ENCODE measurements at regions not wholly inside any gene's neighbourhood (a gene's known extent, or its start where the extent isn't known, plus 50 kb on each side); places are given as distances from the start of the nearest gene placed in this dataset.

GRCh38 chr5:6048746-6049145, 329.6 kb downstream of the MED10 start:
- TF ChIP-seq FOXM1 (IDR thresholded peaks at IDR 0.05; ENCODE audit: borderline replicate concordance, low read depth) = no peak
- TF ChIP-seq MAX (IDR thresholded peaks at IDR 0.05) = no peak
- TF ChIP-seq YY1 (IDR thresholded peaks at IDR 0.05; ENCODE audit: low read depth) = no peak
- TF ChIP-seq, protein P1, sequence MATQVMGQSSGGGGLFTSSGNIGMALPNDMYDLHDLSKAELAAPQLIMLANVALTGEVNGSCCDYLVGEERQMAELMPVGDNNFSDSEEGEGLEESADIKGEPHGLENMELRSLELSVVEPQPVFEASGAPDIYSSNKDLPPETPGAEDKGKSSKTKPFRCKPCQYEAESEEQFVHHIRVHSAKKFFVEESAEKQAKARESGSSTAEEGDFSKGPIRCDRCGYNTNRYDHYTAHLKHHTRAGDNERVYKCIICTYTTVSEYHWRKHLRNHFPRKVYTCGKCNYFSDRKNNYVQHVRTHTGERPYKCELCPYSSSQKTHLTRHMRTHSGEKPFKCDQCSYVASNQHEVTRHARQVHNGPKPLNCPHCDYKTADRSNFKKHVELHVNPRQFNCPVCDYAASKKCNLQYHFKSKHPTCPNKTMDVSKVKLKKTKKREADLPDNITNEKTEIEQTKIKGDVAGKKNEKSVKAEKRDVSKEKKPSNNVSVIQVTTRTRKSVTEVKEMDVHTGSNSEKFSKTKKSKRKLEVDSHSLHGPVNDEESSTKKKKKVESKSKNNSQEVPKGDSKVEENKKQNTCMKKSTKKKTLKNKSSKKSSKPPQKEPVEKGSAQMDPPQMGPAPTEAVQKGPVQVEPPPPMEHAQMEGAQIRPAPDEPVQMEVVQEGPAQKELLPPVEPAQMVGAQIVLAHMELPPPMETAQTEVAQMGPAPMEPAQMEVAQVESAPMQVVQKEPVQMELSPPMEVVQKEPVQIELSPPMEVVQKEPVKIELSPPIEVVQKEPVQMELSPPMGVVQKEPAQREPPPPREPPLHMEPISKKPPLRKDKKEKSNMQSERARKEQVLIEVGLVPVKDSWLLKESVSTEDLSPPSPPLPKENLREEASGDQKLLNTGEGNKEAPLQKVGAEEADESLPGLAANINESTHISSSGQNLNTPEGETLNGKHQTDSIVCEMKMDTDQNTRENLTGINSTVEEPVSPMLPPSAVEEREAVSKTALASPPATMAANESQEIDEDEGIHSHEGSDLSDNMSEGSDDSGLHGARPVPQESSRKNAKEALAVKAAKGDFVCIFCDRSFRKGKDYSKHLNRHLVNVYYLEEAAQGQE (IDR thresholded peaks at IDR 0.05; ENCODE audit: low read depth) = no peak
- TF ChIP-seq RAD21 (IDR thresholded peaks at IDR 0.05; ENCODE audit: low read depth) = no peak
- no peak for TF ChIP-seq NFIC (IDR thresholded peaks at IDR 0.05)
- no peak for TF ChIP-seq CEBPB (IDR thresholded peaks at IDR 0.05)
